Testis (tissue), 2 donors: ENCODE measurements at regions not wholly inside any gene's neighbourhood (a gene's known extent, or its start where the extent isn't known, plus 50 kb on each side); places are given as distances from the start of the nearest gene placed in this dataset.
"Not testable (repeated sequence)": the region's sequence is repeated elsewhere in the genome, so short reads cannot be mapped to it uniquely, and the experiment has no call there.

ENCODE experiments used
- DNase-seq: peaks from one replicate; pipeline ENCODE4 v3.0.0-alpha.2; 2019
- H3K27ac ChIP-seq, 2 donors: fragments of 200-600 bp; sonication (generic); one replicate each; pipeline ENCODE4 v1.5.1; 2019
- H3K27me3 ChIP-seq: fragments of 200-600 bp; sonication (generic); one replicate; pipeline ENCODE4 v1.5.1; 2019
- H3K36me3 ChIP-seq: fragments of 200-600 bp; sonication (generic); one replicate; pipeline ENCODE4 v1.5.1; 2017; ENCODE audit warnings: low read depth; ENCODE audit errors: missing control alignments
- H3K4me1 ChIP-seq: fragments of 200-600 bp; sonication (generic); one replicate; pipeline ENCODE4 v1.5.1; 2019
- H3K4me3 ChIP-seq, 2 donors: fragments of 200-600 bp; sonication (generic); one replicate each; pipeline ENCODE4 v1.5.1; 2017 to 2019
- H3K9me3 ChIP-seq: fragments of 200-600 bp; sonication (generic); one replicate; pipeline ENCODE4 v1.5.1; 2017
- POLR2A ChIP-seq: fragments of 450-650 bp; IDR thresholded peaks from one replicate; pipeline ENCODE4 v1.6.1; 2017; ENCODE audit warnings: antibody characterized with exemption, mild to moderate bottlenecking, moderate library complexity
- WGBS, 2 donors: methylation state at CpG; one replicate each; pipeline ENCODE4 v1.1.5; 2018; 5-methylcytosine and 5-hydroxymethylcytosine counted together
- intact Hi-C: fragments of 100-400 bp; cut with DNase I; formaldehyde crosslinking; loops from one replicate; pipeline ENCODE4 v1.15.1; 2023; ENCODE audit warnings: low total_unique reads
- TF ChIP-seq, protein P1 (sequence below), 3 experiments: fragments of 450-650 bp in 2 of 3; fragments of 200-600 bp in 1 of 3; sonication (generic) in 1 of 3; IDR thresholded peaks; one replicate each; pipeline ENCODE4 v1.5.1; 2016 to 2019; ENCODE audit warnings: antibody characterized with exemption in 3 of 3, mild to moderate bottlenecking in 2 of 3, moderate library complexity in 1 of 3

DNA sequence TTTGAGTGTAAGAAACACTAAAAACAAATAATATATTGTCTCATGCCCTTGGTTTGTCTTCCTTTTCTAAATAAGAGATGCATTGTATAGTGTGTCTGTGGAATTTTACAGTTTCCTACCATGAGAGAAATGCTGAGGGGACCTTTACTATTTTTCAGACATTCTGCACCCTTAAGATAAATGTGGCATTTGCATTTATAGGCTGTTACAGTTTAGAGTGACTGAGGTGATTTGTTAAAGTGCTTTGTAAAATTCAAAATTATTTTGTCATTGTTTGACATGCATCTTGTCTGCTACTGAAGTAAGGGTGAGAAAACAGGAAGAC is 78.9 kb upstream of the ZSWIM2 start:
- intact Hi-C loops = no loop called here
- DNase-seq = no peak
- Histone ChIP-seq H3K27ac (no peak overlapping the region), H3K27me3 (no peaks in the 10 kb centered on the region), H3K4me1 (no peaks in the 10 kb centered on the region), H3K4me3 (no peak overlapping the region), H3K36me3 (no peaks in the 10 kb centered on the region), H3K9me3 (no peaks in the 10 kb centered on the region)
- TF ChIP-seq, protein P1, sequence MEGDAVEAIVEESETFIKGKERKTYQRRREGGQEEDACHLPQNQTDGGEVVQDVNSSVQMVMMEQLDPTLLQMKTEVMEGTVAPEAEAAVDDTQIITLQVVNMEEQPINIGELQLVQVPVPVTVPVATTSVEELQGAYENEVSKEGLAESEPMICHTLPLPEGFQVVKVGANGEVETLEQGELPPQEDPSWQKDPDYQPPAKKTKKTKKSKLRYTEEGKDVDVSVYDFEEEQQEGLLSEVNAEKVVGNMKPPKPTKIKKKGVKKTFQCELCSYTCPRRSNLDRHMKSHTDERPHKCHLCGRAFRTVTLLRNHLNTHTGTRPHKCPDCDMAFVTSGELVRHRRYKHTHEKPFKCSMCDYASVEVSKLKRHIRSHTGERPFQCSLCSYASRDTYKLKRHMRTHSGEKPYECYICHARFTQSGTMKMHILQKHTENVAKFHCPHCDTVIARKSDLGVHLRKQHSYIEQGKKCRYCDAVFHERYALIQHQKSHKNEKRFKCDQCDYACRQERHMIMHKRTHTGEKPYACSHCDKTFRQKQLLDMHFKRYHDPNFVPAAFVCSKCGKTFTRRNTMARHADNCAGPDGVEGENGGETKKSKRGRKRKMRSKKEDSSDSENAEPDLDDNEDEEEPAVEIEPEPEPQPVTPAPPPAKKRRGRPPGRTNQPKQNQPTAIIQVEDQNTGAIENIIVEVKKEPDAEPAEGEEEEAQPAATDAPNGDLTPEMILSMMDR (IDR thresholded peaks at IDR 0.05) = no peak
- no peak for TF ChIP-seq POLR2A

DNA sequence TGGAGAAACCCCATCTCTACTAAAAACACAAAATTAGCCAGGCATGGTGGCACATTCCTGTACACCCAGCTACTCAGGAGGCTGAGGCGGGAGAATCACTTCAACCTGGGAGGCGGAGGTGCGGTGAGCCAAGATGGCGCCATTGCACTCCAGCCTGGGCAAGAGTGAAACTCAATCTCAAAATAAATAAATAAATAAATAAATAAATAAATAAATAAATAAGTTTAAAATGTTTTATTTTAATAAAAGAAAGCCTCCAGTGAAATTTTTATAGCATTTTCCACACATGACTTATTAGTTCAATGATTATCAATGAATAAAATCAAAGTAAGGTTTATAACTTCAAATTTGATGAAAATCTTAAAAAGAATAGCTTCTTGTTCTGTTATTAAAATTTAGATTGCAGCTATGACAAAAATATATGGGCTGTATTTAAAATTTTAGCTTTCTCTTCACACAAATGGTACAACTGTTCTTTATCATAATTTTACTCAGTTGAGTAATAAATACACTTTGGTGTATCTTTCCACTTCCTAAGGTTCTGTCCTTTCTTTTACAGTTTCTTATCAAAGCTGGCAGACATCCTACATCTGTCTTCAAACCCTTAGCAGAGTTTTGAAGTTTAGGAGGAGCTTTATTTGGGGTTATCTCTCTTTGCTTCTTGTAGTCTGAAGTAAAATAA is 78.4 kb upstream of the ZSWIM2 start:
- H3K4me3 ChIP-seq = no peak overlapping the region
- no peaks in the 10 kb centered on the region for H3K36me3 ChIP-seq
- no peaks in the 10 kb centered on the region for H3K9me3 ChIP-seq
- no peaks in the 10 kb centered on the region for H3K4me1 ChIP-seq
- 96 to 98% methylated on average over 4 of the region's 4 CpGs for WGBS, 2 donors
- TF ChIP-seq, protein P1 (IDR thresholded peaks at IDR 0.05) = no peak
- no peak for TF ChIP-seq POLR2A
- no peak overlapping the region for H3K27ac ChIP-seq
- no peaks in the 10 kb centered on the region for H3K27me3 ChIP-seq
- no peak for DNase-seq
- intact Hi-C loops = no loop called here

DNA sequence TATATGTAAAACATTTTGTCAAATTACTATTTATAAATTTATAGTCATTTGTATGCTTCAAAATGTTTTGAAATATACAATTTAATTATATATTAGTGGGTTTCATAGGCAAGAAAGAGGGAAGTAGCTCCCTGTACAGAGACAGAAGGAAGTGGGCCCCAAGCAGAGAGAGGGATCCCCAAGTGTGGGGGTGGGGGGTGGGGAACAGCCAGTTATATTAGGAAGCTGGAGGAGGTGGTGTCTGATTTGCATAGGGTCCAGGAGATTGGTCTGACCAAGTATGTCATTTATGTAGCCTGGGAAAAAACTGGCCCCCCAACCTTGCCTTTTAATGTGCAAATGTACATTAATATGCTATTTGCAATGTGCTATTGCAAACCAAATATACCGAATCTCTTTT is 76.5 kb upstream of the ZSWIM2 start:
- no peaks in the 10 kb centered on the region for H3K4me1 ChIP-seq
- no peak overlapping the region for H3K4me3 ChIP-seq
- 0 to 96% methylated on average over 1 of the region's 1 CpG for WGBS, 2 donors
- H3K27ac ChIP-seq = no peak overlapping the region
- no peak for DNase-seq
- intact Hi-C loops = no loop called here
- H3K27me3 ChIP-seq = no peaks in the 10 kb centered on the region
- no peaks in the 10 kb centered on the region for H3K9me3 ChIP-seq
- TF ChIP-seq, protein P1 (IDR thresholded peaks at IDR 0.05) = no peak
- no peak for TF ChIP-seq POLR2A
- no peaks in the 10 kb centered on the region for H3K36me3 ChIP-seq

DNA sequence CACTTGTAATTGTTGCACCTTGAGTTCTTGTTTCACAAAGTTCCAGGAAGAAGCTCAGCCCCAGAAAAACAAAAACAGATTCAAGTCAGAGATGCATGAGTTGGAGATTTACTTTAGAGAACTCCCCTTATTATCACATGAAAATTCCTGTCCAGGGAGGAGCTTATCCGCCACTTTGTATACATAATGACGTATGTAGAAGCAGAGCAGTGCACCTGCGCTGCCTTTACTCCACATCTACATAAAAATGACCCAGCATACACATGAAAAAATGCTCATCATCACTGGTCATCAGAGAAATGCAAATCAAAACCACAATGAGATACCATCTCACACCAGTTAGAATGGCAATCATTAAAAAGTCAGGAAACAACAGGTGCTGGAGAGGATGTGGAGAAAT is 73.3 kb upstream of the ZSWIM2 start:
- H3K36me3 ChIP-seq, H3K9me3 ChIP-seq, DNase-seq, H3K4me3 ChIP-seq, H3K4me1 ChIP-seq, H3K27me3 ChIP-seq, H3K27ac ChIP-seq, intact Hi-C loops: not testable (repeated sequence)
- 86 to 92% methylated on average over 3 of the region's 3 CpGs for WGBS, 2 donors

DNA sequence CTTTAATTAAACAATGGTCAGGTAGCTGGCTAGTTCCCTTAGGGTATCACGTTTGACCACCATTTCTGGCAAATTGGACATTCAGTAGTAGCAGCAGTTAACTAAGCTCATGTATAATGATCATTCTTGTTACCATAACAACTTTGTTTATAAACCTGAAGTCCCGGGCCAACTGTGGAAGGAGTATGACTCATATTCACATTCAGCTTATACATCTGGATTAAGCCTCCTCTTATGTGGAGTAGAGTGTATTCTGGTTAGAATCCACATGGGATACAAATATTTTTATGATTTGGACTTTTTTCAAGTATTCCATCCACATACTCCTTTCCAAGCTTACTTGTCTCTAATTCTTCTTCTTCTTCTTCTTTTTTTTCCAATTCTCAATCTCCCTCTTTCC is 70.3 kb upstream of the ZSWIM2 start:
- no peak for TF ChIP-seq POLR2A
- TF ChIP-seq, protein P1 (IDR thresholded peaks at IDR 0.05) = no peak
- no peaks in the 10 kb centered on the region for H3K4me1 ChIP-seq
- H3K27me3 ChIP-seq = no peaks in the 10 kb centered on the region
- WGBS, 2 donors = 49 to 61% methylated on average over 2 of the region's 2 CpGs
- H3K4me3 ChIP-seq = no peak overlapping the region
- DNase-seq = no peak
- H3K36me3 ChIP-seq = no peaks in the 10 kb centered on the region
- intact Hi-C loops = no loop called here
- H3K9me3 ChIP-seq = no peaks in the 10 kb centered on the region
- no peak overlapping the region for H3K27ac ChIP-seq
